Activated naive CD4-positive, alpha-beta T cell treated with Interleukin-2 at 50 U/mL for 16 hours (primary cell): ENCODE measurements at regions not wholly inside any gene's neighbourhood (a gene's known extent, or its start where the extent isn't known, plus 50 kb on each side); places are given as distances from the start of the nearest gene placed in this dataset.
"Not testable (repeated sequence)": the region's sequence is repeated elsewhere in the genome, so short reads cannot be mapped to it uniquely, and the experiment has no call there.

Source experiments
- DNase-seq: peaks from one replicate; pipeline ENCODE4 v3.0.0-alpha.2; 2020

GRCh38 chr6:144397141-144397540 lies 112.0 kb downstream of the UTRN start:
- DNase-seq: no peak

DNA sequence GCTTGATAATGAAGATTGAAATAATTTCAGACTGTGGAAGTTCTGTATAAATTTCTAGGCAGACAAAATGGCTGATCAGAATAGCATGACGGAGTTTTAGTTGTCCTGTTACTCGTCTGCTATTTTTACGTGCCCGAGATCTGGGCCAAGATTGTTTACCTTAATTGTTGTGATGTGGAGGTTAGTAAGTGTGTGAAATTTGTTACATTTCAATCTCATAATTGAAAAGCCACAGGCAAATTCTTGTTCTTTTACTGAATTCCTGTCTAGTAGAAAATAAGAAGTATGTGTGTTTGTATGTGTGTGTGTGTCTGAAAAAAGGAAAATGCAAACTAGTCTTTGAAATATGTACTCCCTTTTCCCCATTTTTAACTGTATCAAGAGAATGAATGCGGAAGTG lies 115.2 kb downstream of the UTRN start:
- DNase-seq: no peak

GRCh38 chr6:144401736-144402733 lies 116.9 kb downstream of the UTRN start:
- DNase-seq: no peak

DNA sequence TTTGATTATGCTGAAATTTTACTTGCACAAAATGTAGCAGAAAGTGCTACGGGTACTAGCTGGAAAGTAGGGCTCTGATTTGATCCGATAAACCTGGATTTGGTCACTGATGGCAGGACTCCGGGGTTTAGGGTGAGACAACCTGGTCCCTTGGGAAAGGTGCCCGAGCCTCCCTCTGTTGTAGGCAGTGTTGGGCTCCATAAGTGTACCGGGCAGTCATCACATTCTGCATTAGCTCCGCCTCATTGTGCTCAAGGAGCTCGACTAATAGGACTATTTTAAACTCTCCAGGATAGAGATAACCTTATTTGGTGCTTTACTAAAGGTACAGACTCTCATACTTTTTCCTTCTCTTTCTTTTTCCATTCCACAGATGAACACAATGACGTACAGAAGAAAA lies 117.6 kb downstream of the UTRN start:
- no peak for DNase-seq

- DNase-seq: no peak
These were observed 120.0 kb downstream of the UTRN start for GRCh38 chr6:144405163-144405562.

DNA sequence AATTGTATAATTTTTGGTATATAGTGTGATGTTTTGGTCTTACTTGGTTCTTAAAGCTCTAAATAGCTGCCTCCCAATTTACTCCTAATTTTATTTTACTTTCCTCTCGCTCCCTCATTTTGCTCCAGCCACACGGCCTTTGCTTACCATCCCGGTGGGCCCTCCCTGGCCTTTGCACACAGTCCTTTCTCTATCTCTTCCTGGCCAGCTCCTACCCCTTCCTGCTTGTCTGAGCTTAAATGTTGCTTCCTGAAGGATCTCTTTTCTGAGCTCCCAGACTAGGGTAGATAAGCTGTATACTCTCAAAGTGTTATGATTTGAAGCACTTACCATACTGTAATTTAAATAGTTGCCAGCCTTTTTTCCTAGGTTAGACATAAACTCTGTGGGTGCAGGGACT lies 121.7 kb downstream of the UTRN start:
- no peak for DNase-seq

- DNase-seq: no peak
These were observed 123.0 kb downstream of the UTRN start for GRCh38 chr6:144408161-144408560.

GRCh38 chr6:144410059-144410458 lies 124.9 kb downstream of the UTRN start:
- DNase-seq: no peak

GRCh38 chr6:144410574-144410973 lies 125.4 kb downstream of the UTRN start:
- DNase-seq: not testable (repeated sequence)

DNA sequence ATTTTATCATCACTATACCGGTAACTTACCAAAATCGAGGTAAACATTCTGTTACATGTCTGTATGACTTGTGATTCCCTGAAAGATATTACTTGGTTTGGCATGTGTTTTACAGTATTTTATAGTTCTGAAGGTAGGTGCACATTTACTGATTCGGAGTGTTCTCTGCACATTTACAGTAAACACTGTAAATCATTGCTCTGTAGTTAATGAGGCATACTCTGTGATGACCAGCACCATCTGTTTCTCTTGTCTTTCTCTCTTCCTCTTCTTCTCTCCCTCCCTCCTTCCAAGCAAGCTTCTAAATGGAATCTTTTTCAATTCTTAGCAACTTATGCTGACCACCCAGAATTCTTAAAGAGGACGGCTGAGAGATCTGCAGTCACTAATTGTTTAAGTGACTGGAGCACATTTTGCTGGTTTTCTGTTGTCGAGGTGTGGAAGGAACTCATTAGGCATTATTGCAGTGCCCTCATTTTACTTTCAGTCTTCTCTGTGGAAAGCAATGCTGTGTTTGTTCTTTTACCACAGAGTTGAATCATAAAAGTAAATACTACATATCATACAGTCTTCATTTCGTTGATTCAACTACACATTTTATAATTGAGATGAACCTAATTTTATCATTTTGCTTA lies 126.5 kb downstream of the UTRN start:
- DNase-seq: no peak

GRCh38 chr6:144413418-144413817 lies 128.3 kb downstream of the UTRN start:
- DNase-seq: peak; percentile 12

- no peak for DNase-seq
These were observed 129.9 kb downstream of the UTRN start for GRCh38 chr6:144415014-144415413.

GRCh38 chr6:144415835-144416237 lies 130.7 kb downstream of the UTRN start:
- DNase-seq: no peak

DNA sequence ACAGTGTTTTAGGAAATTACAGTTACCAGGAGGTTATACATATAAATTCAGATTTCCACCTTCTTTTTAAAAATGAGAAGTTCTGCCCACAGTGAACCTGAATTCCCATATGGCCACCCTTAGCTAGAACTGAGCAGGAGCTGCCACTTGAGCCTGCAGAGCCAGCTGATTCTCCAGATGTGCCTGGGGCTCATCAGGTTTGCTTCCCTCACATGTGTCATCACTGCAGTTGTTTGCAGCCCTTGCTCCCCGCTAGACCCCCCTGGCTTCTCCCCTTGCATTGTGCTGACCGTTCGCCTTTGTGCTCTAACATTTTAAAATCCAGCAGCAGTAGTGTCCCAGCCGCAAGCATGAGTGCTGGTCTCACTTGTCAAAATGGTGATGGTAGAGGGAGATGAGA lies 131.1 kb downstream of the UTRN start:
- no peak for DNase-seq

GRCh38 chr6:144416773-144417172 lies 131.6 kb downstream of the UTRN start:
- no peak for DNase-seq

GRCh38 chr6:144417681-144418080 lies 132.5 kb downstream of the UTRN start:
- no peak for DNase-seq

- DNase-seq: no peak
These were observed 133.9 kb downstream of the UTRN start for GRCh38 chr6:144418959-144419545.

DNA sequence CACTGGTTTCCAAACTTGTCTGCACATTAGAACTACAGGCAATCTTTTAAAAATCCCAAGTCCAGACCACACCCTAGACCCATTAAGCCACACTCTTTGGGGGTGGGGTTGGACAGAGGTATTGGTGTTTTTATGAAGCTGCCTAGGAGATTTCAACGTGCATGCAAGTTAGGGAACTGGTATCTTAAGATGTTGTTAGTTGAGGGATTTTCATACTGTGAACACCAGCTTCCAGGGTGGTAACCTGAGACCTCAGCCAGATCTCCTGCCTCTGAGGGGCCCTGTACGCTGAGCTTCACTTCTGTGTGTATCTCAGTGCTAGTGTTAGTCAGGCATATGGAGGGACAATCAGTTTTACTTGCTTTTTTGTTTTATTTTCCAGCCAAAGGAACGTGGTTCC lies 138.0 kb downstream of the UTRN start:
- no peak for DNase-seq

DNA sequence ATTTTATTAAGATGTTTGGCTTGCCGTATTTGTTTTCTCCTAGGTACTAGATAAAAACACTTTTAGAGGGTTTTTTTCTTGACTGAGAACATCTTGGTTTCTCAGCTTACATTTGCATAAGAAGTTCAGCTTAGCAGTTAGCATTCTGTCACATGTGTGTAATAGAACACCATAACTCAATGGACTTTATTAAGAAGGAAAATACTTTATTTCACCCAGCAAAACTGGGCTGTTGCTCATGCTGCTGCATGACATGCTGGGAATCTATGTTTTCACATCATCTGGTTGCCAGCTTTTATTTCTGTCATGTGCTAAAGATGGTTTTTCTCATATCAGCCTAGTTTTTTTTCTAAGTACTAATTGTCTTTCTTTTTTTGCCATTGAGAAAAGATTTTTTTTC lies 144.6 kb downstream of the UTRN start:
- DNase-seq: no peak

GRCh38 chr6:144433446-144433845 lies 148.3 kb downstream of the UTRN start:
- DNase-seq: not testable (repeated sequence)

GRCh38 chr6:144434308-144434990 lies 149.3 kb downstream of the UTRN start:
- DNase-seq: no peak

- DNase-seq: no peak
These were observed 150.7 kb downstream of the UTRN start for GRCh38 chr6:144435602-144436426.
